Ovary (tissue), 3 donors: ENCODE measurements at regions not wholly inside any gene's neighbourhood (a gene's known extent, or its start where the extent isn't known, plus 50 kb on each side); places are given as distances from the start of the nearest gene placed in this dataset.

ENCODE experiments used
- CTCF ChIP-seq, 3 donors: fragments of 450-650 bp in 2 of 3; fragments of 200-600 bp in 1 of 3; IDR thresholded peaks; one replicate each; pipeline versions ENCODE4 v1.5.1 to v1.8.0; 2016 to 2022; ENCODE audit warnings: antibody characterized with exemption in 3 of 3, mild to moderate bottlenecking in 1 of 3
- POLR2A ChIP-seq: fragments of 450-650 bp; IDR thresholded peaks from one replicate; pipeline ENCODE4 v1.6.1; 2017; ENCODE audit warnings: antibody characterized with exemption, mild to moderate bottlenecking, moderate library complexity
- donor health status: DM: no; HTN: no; CAD: no.

GRCh38 chr9:75642522-75642921 lies 248.0 kb upstream of the PCSK5 start:
- TF ChIP-seq CTCF (IDR thresholded peaks at IDR 0.05) (no peak), POLR2A (no peak)
